A549 (cell line): ENCODE measurements at regions not wholly inside any gene's neighbourhood (a gene's known extent, or its start where the extent isn't known, plus 50 kb on each side); places are given as distances from the start of the nearest gene placed in this dataset.
"Not testable (repeated sequence)": the region's sequence is repeated elsewhere in the genome, so short reads cannot be mapped to it uniquely, and the experiment has no call there.

Experiments
- ATAC-seq, 2 experiments: fragments of 200-7000 bp in 1 of 2; fragments of >200 bp in 1 of 2; cut with Nextera tagmentation in 1 of 2; cut with Tn5 transposase in 1 of 2; 3 replicates each; pipeline versions ENCODE4 v1.8.0 to v1.9.1; 2018 to 2020; ENCODE audit warnings: mild to moderate bottlenecking in 1 of 2, moderate library complexity in 1 of 2
- CTCF ChIA-PET: fragments of 300-600 bp; sonication (Branson Sonifier 250); formaldehyde crosslinking; extraction: SDS; loops from one replicate; lab custom pipeline; 2021; ENCODE audit warnings: antibody characterized with exemption, inconsistent platforms; lab: Yijun Ruan, JAX
- POLR2A ChIA-PET: fragments of 350-600 bp; formaldehyde crosslinking; extraction: SDS; loops from one replicate; lab custom pipeline; 2021; ENCODE audit warnings: antibody characterized with exemption, inconsistent platforms; lab: Yijun Ruan, JAX
- DNase-seq, 2 experiments: peaks; one replicate each; pipeline versions ENCODE4 v3.0.0 to v3.0.0-alpha.2; 2011 to 2016; ENCODE audit warnings: low read depth in 1 of 2, low spot score in 1 of 2
- FAIRE-seq: peaks from 2 replicates; lab custom pipeline; 2011; peaks lifted over from hg19 to GRCh38; lab: Jason Lieb, UNC
- H3K27ac ChIP-seq, 2 experiments: fragments of >200 bp; sonication (Bioruptor Twin); formaldehyde crosslinking; 3 replicates each; pipeline ENCODE4 v1.5.1; 2016 to 2017
- H3K4me1 ChIP-seq: fragments of >200 bp; sonication (Bioruptor Twin); formaldehyde crosslinking; 3 replicates; pipeline ENCODE4 v1.6.1; 2016
- H3K4me2 ChIP-seq: fragments of >200 bp; sonication (Bioruptor Twin); formaldehyde crosslinking; 3 replicates; pipeline ENCODE4 v1.6.1; 2016
- H3K4me3 ChIP-seq: fragments of >200 bp; sonication (Bioruptor Twin); formaldehyde crosslinking; 3 replicates; pipeline ENCODE4 v1.5.1; 2016
- H3K9me3 ChIP-seq: fragments of >200 bp; sonication (Bioruptor Twin); formaldehyde crosslinking; 3 replicates; pipeline ENCODE4 v1.6.1; 2016
- CBX8 ChIP-seq: fragments of 200-600 bp; sonication (generic); IDR thresholded peaks from 2 replicates; pipeline ENCODE4 v1.6.1; 2016
- CEBPB ChIP-seq, 2 experiments: fragments of >200 bp in 1 of 2; sonication (Bioruptor Twin) in 1 of 2; formaldehyde crosslinking in 1 of 2; IDR thresholded peaks; 2 replicates each; pipeline ENCODE4 v1.6.1; 2012 to 2016
- EHF ChIP-seq: fragments of 250-450 bp; sonication (Bioruptor Pico); IDR thresholded peaks from 2 replicates; pipeline ENCODE4 v1.5.0; 2020; ENCODE audit warnings: mild to moderate bottlenecking
- ESRRA ChIP-seq: fragments of 150-350 bp; IDR thresholded peaks from 2 replicates; pipeline ENCODE4 v1.6.1; 2014; ENCODE audit warnings: mild to moderate bottlenecking, low read length, borderline replicate concordance
- FOXS1 ChIP-seq: fragments of 250-450 bp; sonication (Bioruptor Pico); IDR thresholded peaks from 2 replicates; pipeline ENCODE4 v1.5.0; 2020; ENCODE audit warnings: mild to moderate bottlenecking, moderate library complexity
- HDAC2 ChIP-seq: fragments of 200-600 bp; sonication (generic); IDR thresholded peaks from 2 replicates; pipeline ENCODE4 v1.6.1; 2016
- JUN ChIP-seq, 2 experiments: fragments of >200 bp; sonication (Bioruptor Twin); formaldehyde crosslinking; IDR thresholded peaks; 2 replicates in 1 of 2; 3 replicates in 1 of 2; pipeline ENCODE4 v1.6.1; 2016 to 2017
- JUNB ChIP-seq: fragments of >200 bp; sonication (Bioruptor Twin); formaldehyde crosslinking; IDR thresholded peaks from 2 replicates; pipeline ENCODE4 v1.6.1; 2016
- KDM1A ChIP-seq: fragments of 200-600 bp; sonication (generic); IDR thresholded peaks from 2 replicates; pipeline ENCODE4 v1.6.1; 2016; ENCODE audit warnings: low read depth, mild to moderate bottlenecking
- MAFK ChIP-seq: fragments of 450-650 bp; IDR thresholded peaks from 2 replicates; pipeline ENCODE4 v1.6.1; 2014; ENCODE audit not compliant: partially characterized antibody
- MAZ ChIP-seq: fragments of 150-350 bp; IDR thresholded peaks from 2 replicates; pipeline ENCODE4 v1.6.1; 2014; ENCODE audit warnings: antibody characterized with exemption, low read depth, low read length, borderline replicate concordance
- NPAS2 ChIP-seq: fragments of 250-450 bp; sonication (Bioruptor Pico); IDR thresholded peaks from 2 replicates; pipeline ENCODE4 v1.8.0; 2022; ENCODE audit warnings: mild to moderate bottlenecking, moderate library complexity, borderline replicate concordance
- NR3C1 ChIP-seq: fragments of >200 bp; sonication (Bioruptor Twin); formaldehyde crosslinking; IDR thresholded peaks from 3 replicates; pipeline ENCODE4 v1.6.1; 2017
- PHF8 ChIP-seq: fragments of 200-600 bp; sonication (generic); IDR thresholded peaks from 2 replicates; pipeline ENCODE4 v1.6.1; 2016; ENCODE audit warnings: low read depth, mild to moderate bottlenecking, antibody characterized with exemption, moderate library complexity, borderline replicate concordance
- POLR2A ChIP-seq: IDR thresholded peaks from 2 replicates; pipeline ENCODE4 v1.6.1; 2012; ENCODE audit warnings: mild to moderate bottlenecking, low read length
- RAD21 ChIP-seq, 2 experiments: fragments of >200 bp in 1 of 2; sonication (Bioruptor Twin) in 1 of 2; formaldehyde crosslinking in 1 of 2; IDR thresholded peaks in 1 of 2; conservative IDR thresholded peaks in 1 of 2; 2 replicates in 1 of 2; 3 replicates in 1 of 2; pipeline ENCODE4 v1.6.1; 2012 to 2018; ENCODE audit warnings: inconsistent platforms in 1 of 2
- RARB ChIP-seq: fragments of 250-450 bp; sonication (Bioruptor Pico); IDR thresholded peaks from 2 replicates; pipeline ENCODE4 v1.8.0; 2021; ENCODE audit warnings: mild to moderate bottlenecking, moderate library complexity
- RCOR1 ChIP-seq: fragments of 150-350 bp; IDR thresholded peaks from 2 replicates; pipeline ENCODE4 v1.6.1; 2014; ENCODE audit warnings: antibody characterized with exemption, low read length, low read depth
- RNF2 ChIP-seq: fragments of 200-600 bp; sonication (generic); IDR thresholded peaks from 2 replicates; pipeline ENCODE4 v1.6.1; 2016; ENCODE audit warnings: low read depth, mild to moderate bottlenecking, antibody characterized with exemption, moderate library complexity, borderline replicate concordance
- SREBF2 ChIP-seq: fragments of 450-650 bp; IDR thresholded peaks from 2 replicates; pipeline ENCODE4 v1.6.1; 2014; ENCODE audit warnings: mild to moderate bottlenecking, moderate library complexity
- TFCP2L1 ChIP-seq: fragments of 250-450 bp; sonication (Bioruptor Pico); IDR thresholded peaks from 2 replicates; pipeline ENCODE4 v1.5.0; 2021; ENCODE audit warnings: mild to moderate bottlenecking
- ZC3H11A ChIP-seq: fragments of 450-650 bp; IDR thresholded peaks from 2 replicates; pipeline ENCODE4 v1.6.1; 2014; ENCODE audit warnings: antibody characterized with exemption, mild to moderate bottlenecking
- ZFP36 ChIP-seq: fragments of 450-650 bp; IDR thresholded peaks from 2 replicates; pipeline ENCODE4 v1.6.1; 2014; ENCODE audit warnings: borderline replicate concordance; ENCODE audit not compliant: partially characterized antibody
- ZNF302 ChIP-seq: fragments of 250-450 bp; sonication (Bioruptor Pico); IDR thresholded peaks from 2 replicates; pipeline ENCODE4 v1.9.0; 2021; ENCODE audit warnings: inconsistent platforms, mild to moderate bottlenecking, moderate library complexity
- ZSCAN20 ChIP-seq: fragments of 250-450 bp; sonication (Bioruptor Pico); IDR thresholded peaks from 2 replicates; pipeline ENCODE4 v1.8.0; 2022; ENCODE audit warnings: mild to moderate bottlenecking, moderate library complexity
- WGBS: methylation state at CpG from one replicate; pipeline ENCODE4 v1.1.6; 2017; ENCODE audit errors: missing lambda C conversion rate; 5-methylcytosine and 5-hydroxymethylcytosine counted together
- TF ChIP-seq, protein P1 (sequence below): IDR thresholded peaks from 2 replicates; pipeline ENCODE4 v1.6.1; 2012; ENCODE audit warnings: low read depth, borderline replicate concordance
- TF ChIP-seq, protein P2 (sequence below): fragments of 450-650 bp; IDR thresholded peaks from 2 replicates; pipeline ENCODE4 v1.6.1; 2014; ENCODE audit warnings: antibody characterized with exemption
- TF ChIP-seq, protein P3 (sequence below): fragments of 250-450 bp; sonication (Bioruptor Pico); IDR thresholded peaks from 2 replicates; pipeline ENCODE4 v1.5.0; 2020; ENCODE audit warnings: low read depth, mild to moderate bottlenecking, moderate library complexity
- TF ChIP-seq, protein P4 (sequence below): fragments of >200 bp; sonication (Bioruptor Twin); formaldehyde crosslinking; IDR thresholded peaks from 3 replicates; pipeline ENCODE4 v1.6.1; 2016
- TF ChIP-seq, protein P5 (sequence below): fragments of 150-350 bp; IDR thresholded peaks from 2 replicates; pipeline ENCODE4 v1.6.1; 2014; ENCODE audit warnings: low read depth, mild to moderate bottlenecking, low read length
- TF ChIP-seq, protein P6 (sequence below): fragments of >200 bp; sonication (Bioruptor Twin); formaldehyde crosslinking; IDR thresholded peaks from 2 replicates; pipeline ENCODE4 v1.6.1; 2016

DNA sequence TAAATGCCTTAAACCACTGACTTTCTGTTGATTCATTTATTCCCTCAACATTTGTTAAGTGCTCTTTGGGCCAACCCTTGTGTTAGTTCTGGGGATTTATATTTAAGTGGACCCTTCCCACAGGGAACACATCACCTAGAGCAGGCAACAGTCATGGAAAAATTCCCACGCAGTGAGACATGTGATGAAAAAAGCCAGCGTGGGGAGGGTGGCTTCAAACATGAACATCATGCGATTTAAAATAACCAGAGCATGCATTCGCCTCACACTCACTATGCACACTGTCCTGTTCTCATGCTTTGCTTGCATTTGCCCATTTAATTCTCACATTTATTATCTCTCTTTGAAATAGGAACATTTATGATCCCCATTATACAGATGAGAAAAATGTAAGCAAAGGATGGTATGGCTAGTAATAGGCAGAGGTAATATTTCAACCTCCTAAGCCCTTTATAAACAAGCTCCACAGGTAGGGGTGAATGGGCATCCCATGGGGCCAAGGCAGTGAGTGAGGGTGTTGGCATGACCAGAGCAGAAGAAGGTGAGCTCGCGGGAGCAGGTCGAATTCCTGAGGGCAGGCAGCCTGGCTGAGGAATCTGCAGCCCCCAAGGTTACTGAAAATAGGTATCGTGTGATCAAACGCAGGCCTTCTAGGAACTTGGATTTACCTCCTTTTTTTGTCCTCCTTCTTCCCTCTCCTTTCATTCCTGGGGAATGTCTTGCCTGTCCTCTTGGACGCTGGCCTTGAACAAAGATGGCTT lies 297.8 kb downstream of the MYCN start:
- Histone ChIP-seq H3K4me1 (no peaks in the 10 kb centered on the region), H3K4me2 (no peak overlapping the region), H3K4me3 (no peak overlapping the region), H3K27ac (no peak overlapping the region), H3K9me3 (no peaks in the 10 kb centered on the region)
- ATAC-seq (no peak), FAIRE-seq (no peak), DNase-seq (no peak)
- CTCF ChIA-PET, result no interaction called here
- TF ChIP-seq PHF8 (no peak), ZNF302 (CRISPR knock-in tag) (no peak), FOXS1 (CRISPR knock-in tag) (no peak), CEBPB (IDR thresholded peaks at IDR 0.05) (no peak), MAFK (no peak), NR3C1 (no peak), JUN (IDR thresholded peaks at IDR 0.05) (no peak), TFCP2L1 (no peak), JUNB (no peak), ZFP36 (no peak), SREBF2 (no peak), ESRRA (no peak), MAZ (no peak), ZC3H11A (no peak), POLR2A (no peak), RAD21 (conservative IDR thresholded peaks at IDR 0.05 in 1 of 2, IDR thresholded peaks at IDR 0.05 in 1 of 2) (no peak), EHF (no peak)
- TF ChIP-seq, protein P1, sequence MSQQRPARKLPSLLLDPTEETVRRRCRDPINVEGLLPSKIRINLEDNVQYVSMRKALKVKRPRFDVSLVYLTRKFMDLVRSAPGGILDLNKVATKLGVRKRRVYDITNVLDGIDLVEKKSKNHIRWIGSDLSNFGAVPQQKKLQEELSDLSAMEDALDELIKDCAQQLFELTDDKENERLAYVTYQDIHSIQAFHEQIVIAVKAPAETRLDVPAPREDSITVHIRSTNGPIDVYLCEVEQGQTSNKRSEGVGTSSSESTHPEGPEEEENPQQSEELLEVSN, result no peak
- TF ChIP-seq, protein P2, sequence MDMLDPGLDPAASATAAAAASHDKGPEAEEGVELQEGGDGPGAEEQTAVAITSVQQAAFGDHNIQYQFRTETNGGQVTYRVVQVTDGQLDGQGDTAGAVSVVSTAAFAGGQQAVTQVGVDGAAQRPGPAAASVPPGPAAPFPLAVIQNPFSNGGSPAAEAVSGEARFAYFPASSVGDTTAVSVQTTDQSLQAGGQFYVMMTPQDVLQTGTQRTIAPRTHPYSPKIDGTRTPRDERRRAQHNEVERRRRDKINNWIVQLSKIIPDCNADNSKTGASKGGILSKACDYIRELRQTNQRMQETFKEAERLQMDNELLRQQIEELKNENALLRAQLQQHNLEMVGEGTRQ, result no peak
- TF ChIP-seq, protein P3, sequence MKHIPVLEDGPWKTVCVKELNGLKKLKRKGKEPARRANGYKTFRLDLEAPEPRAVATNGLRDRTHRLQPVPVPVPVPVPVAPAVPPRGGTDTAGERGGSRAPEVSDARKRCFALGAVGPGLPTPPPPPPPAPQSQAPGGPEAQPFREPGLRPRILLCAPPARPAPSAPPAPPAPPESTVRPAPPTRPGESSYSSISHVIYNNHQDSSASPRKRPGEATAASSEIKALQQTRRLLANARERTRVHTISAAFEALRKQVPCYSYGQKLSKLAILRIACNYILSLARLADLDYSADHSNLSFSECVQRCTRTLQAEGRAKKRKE (CRISPR knock-in tag), result no peak
- 27% methylated on average over 10 of the region's 10 CpGs for WGBS
- POLR2A ChIA-PET, result no interaction called here

DNA sequence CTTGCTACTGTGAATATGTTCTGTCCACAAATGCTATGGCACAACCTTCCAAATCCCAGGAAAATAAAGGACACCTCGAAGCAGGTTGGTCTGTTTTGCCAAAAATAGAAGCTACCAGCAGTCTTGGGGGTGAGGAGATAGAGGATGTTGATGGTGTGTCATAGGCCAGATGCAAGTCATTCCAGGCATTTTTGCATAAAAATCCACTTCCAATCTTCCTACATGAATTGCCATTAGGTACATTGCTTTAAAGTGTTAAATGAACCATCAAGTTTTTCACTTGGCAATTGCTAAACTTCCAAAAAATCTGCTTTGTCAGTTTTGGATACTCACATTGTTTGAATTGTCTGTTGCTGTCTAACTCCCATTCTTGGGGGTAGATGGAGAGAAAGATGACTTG lies 295.4 kb downstream of the MYCN start:
- no peak for DNase-seq
- H3K9me3 ChIP-seq, result no peaks in the 10 kb centered on the region
- WGBS, result 6% methylated on average over 1 of the region's 1 CpG
- POLR2A ChIA-PET, result no interaction called here
- no peak overlapping the region for H3K27ac ChIP-seq
- no peaks in the 10 kb centered on the region for H3K4me1 ChIP-seq
- CTCF ChIA-PET, result interaction anchor here (1.1 kb wide), 1 partner anchor 11 kb away, joined by 3 read pairs; no protein-coding TSS in a partner anchor
- ATAC-seq, result no peak
- no peak overlapping the region for H3K4me3 ChIP-seq
- TF ChIP-seq, protein P4, sequence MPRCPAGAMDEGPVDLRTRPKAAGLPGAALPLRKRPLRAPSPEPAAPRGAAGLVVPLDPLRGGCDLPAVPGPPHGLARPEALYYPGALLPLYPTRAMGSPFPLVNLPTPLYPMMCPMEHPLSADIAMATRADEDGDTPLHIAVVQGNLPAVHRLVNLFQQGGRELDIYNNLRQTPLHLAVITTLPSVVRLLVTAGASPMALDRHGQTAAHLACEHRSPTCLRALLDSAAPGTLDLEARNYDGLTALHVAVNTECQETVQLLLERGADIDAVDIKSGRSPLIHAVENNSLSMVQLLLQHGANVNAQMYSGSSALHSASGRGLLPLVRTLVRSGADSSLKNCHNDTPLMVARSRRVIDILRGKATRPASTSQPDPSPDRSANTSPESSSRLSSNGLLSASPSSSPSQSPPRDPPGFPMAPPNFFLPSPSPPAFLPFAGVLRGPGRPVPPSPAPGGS, result no peak
- TF ChIP-seq POLR2A (no peak), ESRRA (no peak), KDM1A (no peak), EHF (no peak), MAZ (no peak), RNF2 (no peak), ZSCAN20 (CRISPR knock-in tag) (no peak), SREBF2 (no peak), RCOR1 (no peak), CBX8 (no peak), ZFP36 (no peak), HDAC2 (no peak), NPAS2 (CRISPR knock-in tag) (no peak), RARB (CRISPR knock-in tag) (no peak)
- TF ChIP-seq, protein P5, sequence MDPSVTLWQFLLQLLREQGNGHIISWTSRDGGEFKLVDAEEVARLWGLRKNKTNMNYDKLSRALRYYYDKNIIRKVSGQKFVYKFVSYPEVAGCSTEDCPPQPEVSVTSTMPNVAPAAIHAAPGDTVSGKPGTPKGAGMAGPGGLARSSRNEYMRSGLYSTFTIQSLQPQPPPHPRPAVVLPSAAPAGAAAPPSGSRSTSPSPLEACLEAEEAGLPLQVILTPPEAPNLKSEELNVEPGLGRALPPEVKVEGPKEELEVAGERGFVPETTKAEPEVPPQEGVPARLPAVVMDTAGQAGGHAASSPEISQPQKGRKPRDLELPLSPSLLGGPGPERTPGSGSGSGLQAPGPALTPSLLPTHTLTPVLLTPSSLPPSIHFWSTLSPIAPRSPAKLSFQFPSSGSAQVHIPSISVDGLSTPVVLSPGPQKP, result no peak
- TF ChIP-seq, protein P6, sequence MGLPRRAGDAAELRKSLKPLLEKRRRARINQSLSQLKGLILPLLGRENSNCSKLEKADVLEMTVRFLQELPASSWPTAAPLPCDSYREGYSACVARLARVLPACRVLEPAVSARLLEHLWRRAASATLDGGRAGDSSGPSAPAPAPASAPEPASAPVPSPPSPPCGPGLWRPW, result no peak
- FAIRE-seq, result no peak
- no peak overlapping the region for H3K4me2 ChIP-seq

DNA sequence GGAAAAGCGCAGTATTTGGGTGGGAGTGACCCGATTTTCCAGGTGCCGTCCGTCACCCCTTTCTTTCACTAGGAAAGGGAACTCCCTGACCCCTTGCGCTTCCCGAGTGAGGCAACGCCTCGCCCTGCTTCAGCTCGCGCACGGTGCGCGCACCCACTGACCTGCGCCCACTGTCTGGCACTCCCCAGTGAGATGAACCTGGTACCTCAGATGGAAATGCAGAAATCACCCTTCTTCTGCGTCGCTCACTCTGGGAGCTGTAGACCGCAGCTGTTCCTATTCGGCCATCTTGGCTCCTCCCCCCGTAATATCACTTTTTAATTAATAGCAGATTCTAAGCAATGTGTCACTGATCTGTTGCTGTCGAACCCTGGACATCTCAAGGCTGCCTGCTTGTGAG lies 294.9 kb downstream of the MYCN start:
- FAIRE-seq, H3K9me3 ChIP-seq, ATAC-seq, POLR2A ChIA-PET, H3K4me1 ChIP-seq, H3K4me2 ChIP-seq, H3K27ac ChIP-seq, H3K4me3 ChIP-seq, DNase-seq: not testable (repeated sequence)
- 70% methylated on average over 20 of the region's 20 CpGs for WGBS
- CTCF ChIA-PET, result interaction anchor here (1.1 kb wide), 1 partner anchor 12 kb away, joined by 3 read pairs; no protein-coding TSS in a partner anchor
